Prostate gland (tissue), 2 donors: ENCODE measurements at regions not wholly inside any gene's neighbourhood (a gene's known extent, or its start where the extent isn't known, plus 50 kb on each side); places are given as distances from the start of the nearest gene placed in this dataset.
"Not testable (repeated sequence)": the region's sequence is repeated elsewhere in the genome, so short reads cannot be mapped to it uniquely, and the experiment has no call there.

Source experiments
- DNase-seq: peaks from one replicate; pipeline ENCODE4 v3.0.0-alpha.2; 2019; ENCODE audit warnings: low spot score
- H3K27ac ChIP-seq, 2 donors: fragments of 200-600 bp; sonication (generic); 2 replicates each; pipeline ENCODE4 v1.5.1; 2017 to 2019
- H3K27me3 ChIP-seq: fragments of 200-600 bp; sonication (generic); replicated peaks from 2 replicates; pipeline ENCODE4 v1.5.1; 2019; ENCODE audit not compliant: insufficient read depth
- H3K36me3 ChIP-seq, 2 donors: fragments of 200-600 bp; sonication (generic); 1 replicate in 1 of 2; 2 replicates in 1 of 2; pipeline versions ENCODE4 v1.5.1 to v1.8.1; 2017 to 2019
- H3K4me1 ChIP-seq: fragments of 200-600 bp; sonication (generic); replicated peaks from 2 replicates; pipeline ENCODE4 v1.5.1; 2019
- H3K4me3 ChIP-seq, 2 donors: fragments of 200-600 bp; sonication (generic); 2 replicates each; pipeline ENCODE4 v1.5.1; 2017 to 2019
- H3K9me3 ChIP-seq: fragments of 200-600 bp; sonication (generic); 2 replicates; pipeline ENCODE4 v1.5.1; 2017
- CTCF ChIP-seq, 4 experiments: fragments of 200-600 bp in 2 of 4; fragments of 450-650 bp in 2 of 4; sonication (generic) in 2 of 4; IDR thresholded peaks; 1 replicate in 3 of 4; 2 replicates in 1 of 4; pipeline ENCODE4 v1.5.1; 2016 to 2019; ENCODE audit warnings: antibody characterized with exemption in 4 of 4, mild to moderate bottlenecking in 2 of 4, moderate library complexity in 2 of 4
- POLR2A ChIP-seq: fragments of 450-650 bp; IDR thresholded peaks from one replicate; pipeline ENCODE4 v1.6.1; 2016; ENCODE audit warnings: antibody characterized with exemption, mild to moderate bottlenecking
- POLR2AphosphoS5 ChIP-seq: sonication (generic); formaldehyde crosslinking; IDR thresholded peaks from one replicate; pipeline ENCODE4 v1.6.1; 2017; ENCODE audit warnings: antibody characterized with exemption
- WGBS: methylation state at CpG from one replicate; pipeline ENCODE4 v1.1.5; 2018; 5-methylcytosine and 5-hydroxymethylcytosine counted together
- intact Hi-C: fragments of 100-400 bp; cut with DNase I; formaldehyde crosslinking; loops from one replicate; pipeline ENCODE4 v1.14.2; 2022

- no peaks in the 10 kb centered on the region for H3K27me3 ChIP-seq
- intact Hi-C loops = no loop called here
- no peaks in the 10 kb centered on the region for H3K9me3 ChIP-seq
- DNase-seq = peak; percentile 25
- H3K27ac ChIP-seq = peak overlapping the region in 1 of 2 donors; percentile 4
- H3K4me3 ChIP-seq = no peak overlapping the region
- TF ChIP-seq POLR2AphosphoS5 (peak; percentile 61), CTCF (IDR thresholded peaks at IDR 0.05) (no peak), POLR2A (no peak)
- H3K4me1 ChIP-seq = no peaks in the 10 kb centered on the region
- no peaks in the 10 kb centered on the region for H3K36me3 ChIP-seq
These were observed 114.0 kb upstream of the ARG1 start for GRCh38 chr6:131459005-131459404.

DNA sequence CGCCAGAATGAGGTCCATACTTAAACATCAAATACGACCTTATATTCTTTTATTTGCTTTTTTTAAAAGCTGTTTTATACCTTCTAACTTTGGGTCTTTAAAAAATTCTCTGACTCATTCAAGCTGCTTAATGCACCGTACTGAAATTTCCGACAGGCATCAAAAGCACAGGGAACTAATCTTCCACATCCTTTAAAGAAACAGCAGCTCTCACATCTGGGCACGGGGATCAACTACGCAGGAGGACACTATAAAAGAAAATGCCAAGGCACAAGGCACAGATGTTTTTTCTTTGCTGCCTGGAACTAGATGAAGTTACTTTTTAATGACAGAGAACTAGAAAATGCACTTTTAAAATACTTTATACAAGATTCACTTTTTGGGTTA lies 112.4 kb upstream of the ARG1 start:
- no peak overlapping the region for H3K27ac ChIP-seq
- TF ChIP-seq POLR2A = no peak
- TF ChIP-seq CTCF (IDR thresholded peaks at IDR 0.05) = no peak
- TF ChIP-seq POLR2AphosphoS5 = no peak
- WGBS = 16% methylated on average over 6 of the region's 6 CpGs
- H3K4me1 ChIP-seq = no peaks in the 10 kb centered on the region
- H3K27me3 ChIP-seq = no peaks in the 10 kb centered on the region
- H3K36me3 ChIP-seq = no peaks in the 10 kb centered on the region
- H3K4me3 ChIP-seq = no peak overlapping the region
- intact Hi-C loops = no loop called here
- no peak for DNase-seq
- no peaks in the 10 kb centered on the region for H3K9me3 ChIP-seq

- intact Hi-C loops = no loop called here
- Histone ChIP-seq H3K4me1 (no peaks in the 10 kb centered on the region), H3K9me3 (no peaks in the 10 kb centered on the region), H3K36me3 (no peaks in the 10 kb centered on the region), H3K27ac (no peak overlapping the region), H3K27me3 (no peaks in the 10 kb centered on the region), H3K4me3 (no peak overlapping the region)
- TF ChIP-seq CTCF (IDR thresholded peaks at IDR 0.05) = no peak
- no peak for TF ChIP-seq POLR2A
- no peak for TF ChIP-seq POLR2AphosphoS5
- WGBS = 53% methylated on average over 2 of the region's 2 CpGs
- no peak for DNase-seq
These were observed 103.9 kb upstream of the ARG1 start for GRCh38 chr6:131469130-131469529.

DNA sequence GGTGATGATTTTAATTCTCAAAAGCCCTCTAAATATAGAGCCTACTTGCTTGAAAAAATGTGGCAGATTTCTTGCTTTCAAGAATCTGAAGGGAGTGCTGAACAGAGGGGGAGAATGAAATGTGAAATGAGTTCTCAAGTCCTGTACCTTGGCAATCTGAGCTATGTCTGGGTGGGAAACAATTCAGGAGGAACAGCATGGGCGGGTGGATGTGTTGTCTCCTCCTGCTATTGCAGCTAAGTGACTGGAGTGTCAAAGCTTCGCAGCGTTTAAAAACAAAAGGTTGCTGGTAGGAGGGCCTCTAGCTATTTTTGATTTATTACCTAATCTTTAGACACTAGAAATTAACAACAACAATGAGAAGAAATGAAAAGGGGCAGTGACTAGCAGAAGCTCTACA lies 102.5 kb upstream of the ARG1 start:
- H3K4me1 ChIP-seq = no peaks in the 10 kb centered on the region
- H3K4me3 ChIP-seq = no peak overlapping the region
- TF ChIP-seq POLR2A (no peak), POLR2AphosphoS5 (no peak), CTCF (IDR thresholded peaks at IDR 0.05) (no peak)
- WGBS = 63% methylated on average over 3 of the region's 3 CpGs
- no peaks in the 10 kb centered on the region for H3K36me3 ChIP-seq
- no peaks in the 10 kb centered on the region for H3K27me3 ChIP-seq
- intact Hi-C loops = no loop called here
- no peak for DNase-seq
- H3K27ac ChIP-seq = no peak overlapping the region
- no peaks in the 10 kb centered on the region for H3K9me3 ChIP-seq

GRCh38 chr6:131471331-131471730 lies 101.7 kb upstream of the ARG1 start:
- DNase-seq = no peak
- H3K4me1 ChIP-seq = no peaks in the 10 kb centered on the region
- no peak for TF ChIP-seq POLR2AphosphoS5
- H3K27me3 ChIP-seq = no peaks in the 10 kb centered on the region
- intact Hi-C loops = no loop called here
- no peak overlapping the region for H3K4me3 ChIP-seq
- H3K36me3 ChIP-seq = no peaks in the 10 kb centered on the region
- 92% methylated on average over 3 of the region's 3 CpGs for WGBS
- no peaks in the 10 kb centered on the region for H3K9me3 ChIP-seq
- no peak overlapping the region for H3K27ac ChIP-seq

GRCh38 chr6:131473303-131473702 lies 99.7 kb upstream of the ARG1 start:
- DNase-seq, H3K9me3 ChIP-seq, H3K27ac ChIP-seq, intact Hi-C loops, H3K27me3 ChIP-seq, H3K4me3 ChIP-seq, H3K36me3 ChIP-seq, H3K4me1 ChIP-seq: not testable (repeated sequence)
